GM21529 (cell line): ENCODE measurements at regions not wholly inside any gene's neighbourhood (a gene's known extent, or its start where the extent isn't known, plus 50 kb on each side); places are given as distances from the start of the nearest gene placed in this dataset.

Source experiments
- ATAC-seq: cut with Tn5 transposase; IDR thresholded peaks from one replicate; pipeline ENCODE4 v1.9.1; 2021; ENCODE audit not compliant: unreplicated experiment

GRCh38 chr12:123078120-123078465 is 72.8 kb downstream of the PITPNM2 start:
- no peak for ATAC-seq

DNA sequence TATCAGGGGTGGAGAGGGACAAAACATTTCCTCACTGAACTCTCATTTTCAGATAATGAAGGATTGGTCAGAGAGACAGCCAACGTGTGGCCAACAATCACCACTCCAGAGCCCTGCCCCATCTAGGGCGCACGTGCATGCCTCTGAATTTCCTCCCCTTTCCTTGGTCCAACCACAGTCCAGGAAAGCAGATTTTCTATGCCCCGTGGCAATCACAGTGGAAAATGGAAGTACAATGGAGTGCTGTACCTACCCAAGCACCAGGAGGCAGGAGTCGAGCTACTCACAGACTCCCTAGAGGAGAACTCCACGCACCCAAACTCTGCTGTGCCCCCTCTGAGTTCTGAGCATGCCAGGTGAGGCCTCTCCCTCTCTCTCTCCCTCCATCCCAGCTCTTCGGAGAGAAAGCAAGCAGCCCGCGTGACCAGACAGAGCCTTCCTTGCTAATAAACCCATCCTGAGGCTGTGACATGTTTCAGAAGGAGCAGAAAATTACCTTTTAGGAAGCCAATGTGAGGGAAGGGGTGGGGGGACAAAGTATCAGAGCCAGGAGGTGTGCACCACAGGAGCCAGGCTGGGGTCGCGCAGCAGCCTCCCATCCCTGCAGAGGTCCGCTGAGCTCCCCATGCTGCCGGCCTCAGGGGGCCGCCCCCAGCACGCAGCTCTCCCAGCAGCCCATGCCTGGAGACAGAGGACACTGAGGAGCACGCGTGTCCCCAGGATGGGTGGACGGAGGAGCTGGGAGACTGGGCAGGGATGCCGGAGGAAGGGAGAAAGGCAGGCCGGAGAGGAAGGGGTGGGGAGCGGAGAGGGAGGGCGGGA is 73.4 kb downstream of the PITPNM2 start:
- no peak for ATAC-seq

DNA sequence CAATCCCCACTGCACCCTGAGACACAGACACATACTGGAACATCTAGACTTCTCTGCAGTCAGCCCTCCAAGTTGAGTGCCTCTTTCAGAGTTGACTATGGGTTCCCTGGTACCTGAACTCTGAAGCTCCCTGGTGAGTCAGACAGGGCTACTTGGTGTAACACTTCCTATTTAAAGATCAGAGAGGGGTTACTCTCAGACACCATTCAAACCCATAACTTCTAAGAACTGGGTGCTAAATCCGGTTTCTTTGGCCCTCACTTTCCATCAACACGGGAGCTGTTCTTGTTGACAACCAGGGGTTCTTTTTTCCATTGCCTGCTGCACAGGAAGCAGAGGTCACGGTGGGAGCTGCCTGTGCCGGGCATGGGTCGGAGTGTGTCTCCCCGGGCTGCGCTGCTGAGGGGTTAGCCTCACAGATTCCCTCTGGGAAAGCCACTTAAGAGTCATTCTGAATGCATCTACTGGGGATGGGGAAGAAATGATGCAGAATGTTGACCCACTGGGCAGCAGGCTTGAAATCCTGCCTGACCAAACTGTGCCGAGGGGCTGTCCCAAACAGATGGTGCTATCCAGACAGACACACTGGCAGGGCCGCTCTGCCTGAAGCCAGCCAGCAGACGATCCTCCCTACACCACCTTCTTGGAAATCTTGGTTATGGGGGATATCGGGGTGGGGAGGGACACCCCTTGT is 74.1 kb downstream of the PITPNM2 start:
- ATAC-seq: no peak

DNA sequence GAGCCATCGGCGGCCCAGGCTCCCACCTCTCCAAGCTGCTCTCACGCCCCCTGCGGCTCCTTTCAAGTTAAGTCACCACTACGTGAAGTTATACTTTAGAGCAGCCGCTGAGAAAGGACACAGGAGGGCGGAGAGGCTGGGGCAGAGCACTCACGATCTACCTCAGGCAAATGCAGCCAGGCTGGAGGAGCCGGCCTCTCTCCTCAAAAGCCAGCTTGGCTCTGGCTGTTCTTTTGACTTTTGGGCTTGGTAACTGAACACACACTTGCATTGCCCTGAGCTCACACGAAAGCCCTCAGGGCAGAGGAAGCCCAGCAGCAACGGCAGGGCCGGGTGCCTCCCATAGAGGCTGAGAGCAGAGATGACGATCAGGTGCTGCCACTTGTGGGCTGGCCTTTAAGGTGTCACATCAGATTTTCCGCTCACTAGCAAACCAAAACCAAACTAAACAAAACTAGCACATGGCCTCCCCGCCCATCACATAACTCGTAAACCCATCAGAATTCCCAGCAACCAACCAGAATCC is 75.2 kb downstream of the PITPNM2 start:
- ATAC-seq: no peak

DNA sequence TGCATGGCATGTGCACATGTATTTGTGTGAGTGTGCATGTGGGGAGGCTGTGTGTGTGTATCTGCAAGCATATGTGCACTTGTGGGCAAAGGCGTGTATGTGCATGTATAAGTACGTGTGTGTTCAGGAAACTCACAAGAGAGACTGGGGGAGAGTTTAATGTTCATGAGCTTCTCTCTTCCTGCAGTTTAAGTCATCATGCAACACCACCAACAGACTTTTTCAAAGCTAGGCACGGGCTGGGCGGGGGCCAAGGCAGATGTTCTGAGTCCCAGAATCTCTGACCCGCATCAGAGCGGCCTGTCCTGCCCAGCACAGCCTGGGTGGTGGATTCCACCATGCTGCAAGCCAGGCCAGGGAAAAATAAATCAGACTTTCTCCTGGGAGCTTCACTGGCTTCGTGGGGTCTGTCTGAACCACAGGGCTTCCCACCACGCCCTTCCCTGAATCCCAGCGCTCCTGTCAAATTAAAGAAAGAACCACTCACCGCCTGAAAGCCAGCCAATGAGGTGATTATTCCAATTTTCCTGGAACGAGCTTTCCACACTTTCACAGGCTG is 75.7 kb downstream of the PITPNM2 start:
- ATAC-seq: no peak

DNA sequence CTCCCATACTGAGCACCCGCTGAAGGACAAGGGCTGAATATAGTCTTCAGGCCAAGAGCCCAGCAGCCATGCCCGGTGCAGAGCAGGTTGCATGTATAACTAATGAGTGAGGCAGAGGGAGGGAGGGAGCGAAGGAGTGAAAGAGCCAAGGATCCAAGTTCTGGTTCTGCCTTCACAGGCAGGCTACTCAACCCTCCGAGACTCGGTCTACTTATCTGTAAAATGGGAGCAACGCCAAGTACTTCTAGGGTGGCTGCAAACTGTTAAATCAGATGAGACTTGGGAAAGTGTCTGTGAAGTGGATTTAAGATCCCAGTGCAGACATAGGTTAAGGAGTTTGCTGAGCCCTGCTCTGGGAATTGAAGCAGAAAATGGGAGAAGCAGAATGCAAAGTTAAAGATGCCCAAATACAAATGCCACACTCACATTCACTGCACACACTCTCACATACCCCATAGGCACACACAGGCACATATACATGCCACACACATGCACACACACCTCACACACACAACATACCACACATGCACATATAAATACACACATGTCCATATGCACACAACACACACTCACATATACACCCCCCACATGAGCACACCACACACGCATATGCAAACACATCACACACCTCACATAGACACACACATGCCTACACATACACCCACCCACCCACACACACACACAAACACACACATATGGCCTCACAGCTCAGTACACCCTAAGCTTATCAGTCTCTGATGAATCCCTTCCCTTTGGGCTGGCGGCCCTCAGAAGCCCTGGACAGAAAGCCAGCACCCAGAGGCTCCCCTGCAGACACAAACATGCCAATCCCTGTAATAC is 76.7 kb downstream of the PITPNM2 start:
- no peak for ATAC-seq

- ATAC-seq: no peak
Observed at GRCh38 chr12:123073292-123073691, 77.6 kb downstream of the PITPNM2 start.

GRCh38 chr12:123071857-123072256 is 79.0 kb downstream of the PITPNM2 start:
- ATAC-seq: no peak

GRCh38 chr12:123071099-123071800 is 79.6 kb downstream of the PITPNM2 start:
- ATAC-seq: no peak

- no peak for ATAC-seq
Observed at GRCh38 chr12:123070267-123071081, 80.4 kb downstream of the PITPNM2 start.

DNA sequence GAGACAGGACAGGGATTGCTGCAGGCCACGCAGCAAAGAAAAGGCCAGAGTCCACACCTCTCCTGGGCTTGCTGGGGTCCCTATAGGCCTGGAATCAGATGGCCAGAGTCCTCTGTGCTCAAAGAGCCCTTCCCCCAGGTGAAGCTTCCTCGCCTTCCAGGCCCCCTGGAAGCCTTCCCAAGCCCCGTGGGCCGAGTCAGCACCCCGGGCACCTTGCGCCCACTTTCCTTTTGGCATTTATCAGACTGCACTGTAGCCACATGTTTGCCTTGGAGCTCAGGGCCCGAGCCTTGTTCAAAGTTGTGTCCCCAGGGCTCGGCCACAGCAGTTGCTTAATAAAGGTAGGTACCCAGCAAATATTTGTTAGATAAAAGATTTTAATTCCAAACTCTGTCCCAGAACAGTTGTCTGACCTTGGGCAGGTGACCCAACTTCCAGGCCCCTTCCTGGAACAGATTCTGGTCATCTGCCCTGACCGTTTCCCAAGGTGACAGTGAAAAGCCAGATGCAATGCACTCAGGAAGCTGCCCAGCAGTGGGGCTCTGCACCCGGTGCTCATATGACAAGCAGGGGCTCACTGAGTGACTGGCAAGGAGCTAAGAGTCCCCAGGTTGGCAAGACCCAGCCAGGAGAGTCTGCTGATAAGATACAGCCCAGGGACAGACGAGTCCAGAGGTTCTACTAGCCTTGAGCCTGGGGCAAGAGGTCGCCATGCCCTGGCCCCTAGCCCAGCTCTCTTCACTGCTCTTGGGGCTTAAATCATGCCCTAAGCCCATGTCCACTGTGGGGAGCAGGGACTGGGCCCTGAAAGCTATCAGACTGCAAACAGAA is 81.2 kb downstream of the PITPNM2 start:
- ATAC-seq: no peak

DNA sequence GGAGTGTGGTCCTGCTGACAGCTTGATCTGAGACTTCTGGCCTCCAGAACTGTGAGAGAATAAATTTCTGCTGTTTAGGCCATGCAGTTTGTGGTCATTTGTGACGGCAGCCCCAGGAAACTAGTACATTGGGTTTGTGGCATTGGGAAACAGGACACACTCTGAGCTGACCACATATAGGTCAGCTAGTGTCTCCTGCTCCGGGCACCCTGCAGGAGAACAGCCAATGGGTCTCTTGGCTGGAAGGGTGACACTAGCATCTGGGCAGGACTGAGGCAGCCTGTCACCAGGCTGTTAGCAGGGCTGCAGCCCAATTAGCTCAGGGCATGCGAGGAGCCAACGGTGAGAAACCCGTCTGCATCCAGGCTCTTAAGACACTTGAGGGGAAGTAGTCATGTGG is 83.2 kb downstream of the PITPNM2 start:
- no peak for ATAC-seq

DNA sequence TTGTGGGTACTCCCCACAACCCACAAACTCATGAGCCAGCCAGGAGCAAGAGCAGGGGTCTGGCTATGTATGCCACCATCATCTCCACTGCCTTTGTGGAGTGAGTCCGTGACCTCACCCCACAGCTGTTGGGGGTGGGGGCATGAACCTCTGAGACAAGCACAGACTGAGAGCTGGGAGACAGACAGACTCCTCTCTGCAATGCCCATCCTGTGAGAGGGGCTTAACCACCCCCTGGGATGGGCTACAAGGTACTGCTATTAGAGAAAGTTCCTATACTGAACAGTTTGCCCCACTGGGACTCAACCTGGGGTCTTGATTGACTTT is 84.5 kb downstream of the PITPNM2 start:
- ATAC-seq: no peak

- ATAC-seq: no peak
Observed at GRCh38 chr12:123065676-123066383, 85.1 kb downstream of the PITPNM2 start.

GRCh38 chr12:123064885-123065619 is 84.6 kb downstream of the ARL6IP4 start:
- no peak for ATAC-seq

- no peak for ATAC-seq
Observed at GRCh38 chr12:123064366-123064765, 83.9 kb downstream of the ARL6IP4 start.

DNA sequence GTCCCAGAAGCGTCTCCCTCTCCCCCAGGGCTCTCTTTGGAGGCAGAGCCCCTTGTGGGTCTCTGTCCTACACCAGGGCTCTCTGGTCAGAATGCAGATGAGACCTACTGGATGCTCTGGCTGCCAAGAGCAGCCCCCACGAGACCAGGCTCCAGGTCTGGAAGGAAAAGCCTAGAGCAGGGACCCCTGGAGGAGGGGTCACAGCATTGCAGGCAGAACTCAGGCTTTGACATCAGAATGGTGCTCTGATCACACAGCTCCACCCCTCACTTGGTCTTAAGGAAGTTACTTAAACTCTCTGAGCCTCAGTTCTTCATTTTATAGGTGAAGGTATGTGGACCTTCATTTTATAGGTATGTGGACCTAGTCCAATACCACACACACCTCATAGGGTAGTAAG is 83.1 kb downstream of the ARL6IP4 start:
- no peak for ATAC-seq
